HG02610 (cell line): ENCODE measurements at regions not wholly inside any gene's neighbourhood (a gene's known extent, or its start where the extent isn't known, plus 50 kb on each side); places are given as distances from the start of the nearest gene placed in this dataset.

Source experiments
- ATAC-seq: cut with Tn5 transposase; IDR thresholded peaks from one replicate; pipeline ENCODE4 v1.9.1; 2021; ENCODE audit warnings: mild to moderate bottlenecking, moderate library complexity; ENCODE audit not compliant: unreplicated experiment

DNA sequence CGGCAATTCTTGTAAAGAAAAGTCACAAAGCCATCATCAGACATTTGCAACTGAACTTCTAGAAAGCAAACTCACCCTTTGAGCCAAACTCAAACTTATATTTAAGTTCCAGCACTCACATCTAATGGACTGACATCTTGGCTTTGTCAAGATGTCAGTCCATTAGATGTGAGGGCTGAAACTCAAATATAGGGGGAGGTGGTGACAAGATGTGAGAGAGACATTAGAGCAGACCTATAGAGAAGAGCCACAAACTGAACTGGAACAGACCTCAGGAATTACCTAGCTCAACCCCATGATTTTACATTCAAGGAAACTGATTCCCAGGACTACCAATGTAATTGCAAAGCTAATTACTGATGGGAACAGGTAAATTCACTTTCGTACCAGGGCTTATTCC lies 543.8 kb downstream of the TNS1 start:
- ATAC-seq = no peak

DNA sequence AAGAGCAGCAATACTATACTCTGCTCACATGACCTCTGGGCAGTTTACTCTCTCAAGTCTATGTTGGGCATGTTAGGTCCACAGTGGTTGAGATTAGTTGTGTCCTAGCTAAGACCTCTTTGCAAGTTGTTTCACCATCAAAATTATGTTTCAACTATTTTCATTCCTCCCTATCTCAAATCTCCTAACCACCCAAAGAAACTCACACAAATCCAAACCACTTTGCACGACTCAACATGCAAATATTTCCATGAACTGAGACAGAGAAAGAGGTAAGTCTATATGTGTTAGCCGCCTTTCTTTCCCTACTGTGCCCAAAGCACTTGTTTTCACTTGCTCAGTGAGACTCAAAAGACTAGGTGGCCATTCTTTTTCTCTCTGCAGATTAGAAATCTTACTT lies 546.8 kb downstream of the TNS1 start:
- ATAC-seq = no peak

DNA sequence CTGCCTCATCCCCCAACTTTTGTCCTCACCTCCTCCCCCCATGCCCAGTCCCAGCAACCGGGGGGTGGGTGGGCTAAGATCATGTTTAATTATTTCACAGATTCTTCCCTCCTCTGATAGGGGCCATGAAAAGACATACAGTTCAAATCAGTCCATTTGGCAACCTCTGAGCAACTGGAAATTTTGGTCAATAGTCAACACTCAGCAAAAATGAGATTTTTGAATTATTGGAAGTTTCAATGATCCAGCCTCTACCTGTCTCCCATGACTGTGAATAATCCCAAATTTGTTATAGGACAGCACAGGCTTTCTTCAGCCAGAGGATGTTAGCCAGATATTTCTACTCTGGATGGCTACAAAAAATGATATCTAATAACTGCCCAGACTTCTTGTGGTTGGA lies 549.9 kb downstream of the TNS1 start:
- no peak for ATAC-seq

DNA sequence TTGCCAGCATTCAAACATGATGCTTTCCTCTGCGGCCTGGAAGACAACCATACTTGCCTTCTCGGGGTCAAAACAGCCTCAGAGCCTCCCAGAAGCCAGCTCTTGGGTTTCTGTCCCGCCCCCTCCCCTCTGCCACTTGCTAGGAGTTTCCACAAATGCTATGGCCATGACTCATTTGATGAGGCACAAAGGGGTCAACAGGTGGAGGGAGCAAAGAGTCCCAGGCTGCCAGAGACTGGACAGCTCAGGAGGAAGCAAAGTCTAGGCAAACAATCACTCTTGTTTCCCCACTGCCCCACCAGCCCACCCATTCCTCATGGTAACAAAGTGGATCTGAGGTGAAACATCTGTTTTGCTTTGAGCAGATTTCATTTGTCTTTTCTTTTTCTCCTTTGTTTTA lies 551.1 kb downstream of the TNS1 start:
- ATAC-seq = no peak

DNA sequence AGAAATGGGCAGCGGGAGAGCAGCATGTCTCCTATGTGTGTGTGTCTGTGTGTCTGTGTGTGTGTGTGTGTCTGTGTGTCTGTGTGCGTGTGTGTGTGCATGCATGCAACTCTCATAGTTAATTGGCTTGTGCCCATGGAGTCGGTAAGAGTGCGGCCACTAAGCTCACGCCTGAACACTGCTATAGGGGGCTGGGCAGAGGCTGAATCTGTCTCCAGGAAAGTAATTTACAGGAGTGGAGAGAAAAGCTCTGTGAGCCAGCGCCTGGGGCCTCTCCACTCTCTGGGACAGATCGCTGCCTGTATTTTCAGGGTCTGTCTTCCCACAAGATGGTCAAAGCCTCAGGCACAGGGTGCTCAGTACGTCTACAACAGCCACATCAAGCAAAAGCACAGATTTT lies 553.4 kb downstream of the TNS1 start:
- no peak for ATAC-seq

DNA sequence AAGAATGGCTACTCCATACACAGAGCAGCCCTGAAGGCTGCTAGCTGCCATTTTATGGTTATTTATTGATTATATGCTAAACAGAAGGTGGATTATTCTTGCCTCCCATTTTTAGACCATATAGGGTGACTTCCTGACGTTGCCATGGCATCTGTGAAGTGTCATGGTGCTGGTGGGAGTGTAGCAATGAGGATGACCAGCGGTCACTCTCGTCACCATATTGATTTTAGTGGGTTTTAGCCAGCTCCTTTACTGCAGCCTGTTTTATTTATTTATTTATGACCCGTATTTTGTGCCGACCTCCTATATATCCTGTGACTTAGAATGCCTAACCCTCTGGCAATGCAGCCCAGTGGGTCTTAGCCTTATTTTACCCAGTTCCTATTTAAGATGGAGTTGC lies 553.9 kb downstream of the TNS1 start:
- ATAC-seq = no peak

DNA sequence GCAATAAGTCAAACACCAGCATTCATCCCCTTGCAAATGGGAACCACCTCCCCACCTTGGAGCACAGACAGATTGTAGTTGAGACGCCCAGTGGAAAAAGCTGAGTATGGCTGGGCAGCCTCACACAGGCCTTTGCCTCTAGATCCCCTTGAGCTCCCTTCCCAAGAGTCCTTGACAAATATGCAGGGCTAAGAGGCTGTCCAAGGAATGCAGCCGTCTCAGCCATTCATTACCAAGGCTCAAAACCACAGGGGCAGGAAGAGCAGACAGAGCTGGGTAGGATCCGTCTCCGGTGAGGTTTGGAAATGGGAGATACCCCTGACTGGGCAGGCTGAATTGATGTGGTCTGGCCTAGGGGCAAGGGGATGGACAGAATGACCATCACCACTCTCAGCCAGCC lies 557.1 kb downstream of the TNS1 start:
- no peak for ATAC-seq

DNA sequence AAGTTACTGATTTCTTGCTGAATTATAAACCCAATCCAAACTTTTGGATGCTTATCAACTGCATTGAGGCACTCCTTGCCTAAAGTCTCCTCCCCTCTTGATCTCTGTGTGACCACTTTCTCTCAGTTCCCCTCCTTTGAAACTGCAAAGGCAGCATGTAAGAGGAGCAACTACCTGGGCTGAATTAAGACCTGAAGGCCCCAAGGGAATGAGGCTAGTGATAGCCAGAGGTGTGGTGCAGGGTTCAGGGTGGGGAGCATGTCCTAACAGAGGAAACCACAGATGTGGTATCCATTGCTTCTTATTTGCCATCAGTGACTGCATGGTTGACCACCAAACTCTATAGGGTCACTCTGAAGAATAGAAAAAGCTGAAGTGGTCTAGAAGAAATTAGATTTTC lies 557.9 kb downstream of the TNS1 start:
- peak; percentile 41 for ATAC-seq

DNA sequence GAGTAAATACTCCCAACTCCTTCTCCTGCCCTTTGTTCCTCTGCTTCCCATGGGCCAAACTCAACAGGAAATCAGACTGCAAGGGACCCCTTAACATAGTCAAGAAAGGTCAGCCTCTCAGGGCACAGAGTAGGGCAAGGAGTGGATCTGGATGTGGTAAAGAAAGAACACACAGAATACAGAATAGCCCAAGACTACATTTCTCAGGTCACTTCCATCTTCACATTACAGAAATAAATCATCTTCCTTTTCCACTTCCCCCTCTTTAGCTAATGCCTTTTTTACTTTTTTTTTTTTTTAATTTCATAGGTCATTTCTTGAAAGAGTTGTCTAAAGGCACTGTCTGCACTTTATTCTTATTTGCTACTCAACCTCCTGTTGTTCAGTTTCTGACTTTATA lies 558.3 kb downstream of the TNS1 start:
- no peak for ATAC-seq

DNA sequence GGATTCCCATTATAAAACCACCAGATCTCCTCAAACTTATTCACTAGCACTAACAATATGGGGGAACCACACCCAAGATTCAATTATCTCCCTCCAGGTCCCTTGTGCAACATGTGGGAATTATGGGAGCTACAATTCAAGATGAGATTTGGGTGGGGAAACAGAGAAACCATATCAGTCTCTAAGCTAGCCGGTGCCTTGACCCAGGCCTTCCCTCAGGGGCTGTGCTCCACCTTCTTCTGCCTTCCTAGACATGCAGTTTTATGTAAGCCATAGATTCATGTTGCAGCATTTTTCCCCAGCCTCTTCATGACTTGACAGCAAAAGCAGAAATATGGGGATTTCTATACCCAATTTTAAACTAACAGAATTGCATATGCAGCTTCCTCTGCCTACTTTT lies 559.2 kb downstream of the TNS1 start:
- ATAC-seq = no peak

DNA sequence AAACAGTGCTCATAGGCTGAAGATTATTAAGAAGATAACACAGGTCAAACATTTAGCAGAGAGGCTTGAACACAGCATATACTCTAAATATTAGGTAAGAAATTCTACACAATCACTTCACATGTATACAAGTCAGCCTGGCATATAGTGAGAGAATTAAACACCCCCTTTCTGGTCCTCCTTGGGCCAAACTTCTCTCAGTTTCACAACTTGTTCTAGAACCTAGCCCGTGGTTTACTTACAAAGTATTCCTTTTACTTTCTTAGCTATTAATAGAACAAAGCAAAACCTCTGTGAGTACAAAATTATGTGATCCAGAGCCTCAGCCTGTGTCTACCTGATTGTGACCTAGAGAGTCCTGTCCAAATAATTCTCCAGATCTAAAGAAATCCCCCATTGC lies 562.8 kb downstream of the TNS1 start:
- peak; percentile 75 for ATAC-seq

DNA sequence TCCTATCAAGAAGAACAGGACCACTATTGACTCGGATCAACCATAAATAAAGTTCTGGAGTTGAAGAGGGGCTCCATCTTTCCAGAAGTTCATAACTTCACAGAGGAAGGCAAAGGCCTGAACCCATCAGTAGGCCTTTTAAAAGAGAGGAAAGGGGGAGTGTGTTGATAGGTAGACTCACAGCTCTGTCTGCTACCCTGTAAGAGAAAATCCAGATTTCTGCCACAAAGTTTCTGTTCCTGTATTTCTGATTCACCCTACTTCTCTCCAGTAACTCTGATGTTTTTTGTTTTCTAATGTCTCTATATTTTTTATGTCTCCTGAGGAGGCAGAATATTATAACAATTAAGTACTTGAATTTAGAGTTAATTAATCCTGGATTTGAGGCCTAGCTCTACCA lies 564.0 kb downstream of the TNS1 start:
- ATAC-seq = no peak

DNA sequence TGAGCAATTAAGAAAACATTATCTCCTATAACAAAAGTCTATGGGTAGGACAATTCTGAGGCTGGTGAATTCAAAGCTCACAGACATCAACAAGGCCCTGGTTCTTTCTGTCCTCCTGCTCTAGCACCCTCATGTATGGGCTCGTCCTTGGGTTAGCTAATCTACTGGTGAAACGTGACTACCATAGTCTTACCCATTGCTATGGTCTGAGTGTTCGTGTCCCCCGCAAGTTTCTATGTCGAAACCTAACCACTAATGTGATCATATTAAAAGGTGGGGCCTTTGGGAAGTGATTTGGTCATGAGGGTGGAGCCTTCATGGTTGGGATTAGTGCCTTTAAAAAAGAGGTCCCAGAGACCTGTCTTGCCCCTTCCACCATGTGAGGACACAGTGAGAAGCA lies 564.7 kb downstream of the TNS1 start:
- ATAC-seq = no peak

DNA sequence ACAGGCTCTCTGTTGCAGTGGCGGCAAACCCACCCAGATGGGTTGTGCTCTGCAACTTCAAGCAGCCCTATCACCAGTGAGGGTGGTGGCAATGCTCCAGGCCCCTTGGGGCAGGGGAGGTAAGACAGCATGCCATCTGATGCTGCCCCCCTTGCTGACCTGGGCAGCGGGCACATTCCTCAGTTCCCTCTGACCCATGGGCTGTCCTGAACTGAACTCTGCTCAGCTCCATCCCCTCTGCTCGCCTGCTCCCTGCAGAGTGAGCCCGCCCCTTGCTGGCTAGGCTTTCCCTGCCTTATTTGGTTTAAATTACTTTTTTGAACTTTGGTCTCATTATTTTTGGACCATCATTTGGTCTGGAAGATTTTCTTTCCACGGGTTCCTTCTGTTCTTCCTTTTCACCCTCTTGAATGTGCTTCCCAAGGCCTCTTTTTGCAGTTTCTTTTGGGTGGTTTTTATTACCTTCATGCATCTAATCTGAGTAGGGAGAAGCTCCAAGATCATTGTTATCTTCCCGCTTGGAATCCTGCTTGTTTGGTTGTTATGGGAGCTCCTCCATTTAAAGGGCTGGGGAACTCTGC lies 565.4 kb downstream of the TNS1 start:
- ATAC-seq = no peak

DNA sequence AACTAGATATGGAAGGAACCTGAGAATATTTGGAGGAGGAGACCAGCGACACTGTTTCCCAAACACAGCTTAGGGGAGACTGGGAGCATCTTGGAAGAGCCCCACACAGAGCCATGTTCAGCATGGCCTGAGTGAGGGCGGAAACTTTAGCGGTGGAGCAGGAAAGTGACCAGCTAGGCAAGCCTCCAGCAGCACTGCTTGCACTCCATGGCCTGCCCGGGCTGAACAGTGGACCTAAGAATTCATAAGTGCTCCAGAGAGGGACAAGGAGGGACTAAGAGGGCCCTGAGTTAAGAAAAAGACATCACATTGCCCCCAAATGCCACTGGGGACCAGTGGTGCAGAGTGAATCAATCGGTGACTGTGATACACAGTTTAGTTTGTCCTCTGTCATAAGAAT lies 566.4 kb downstream of the TNS1 start:
- no peak for ATAC-seq

DNA sequence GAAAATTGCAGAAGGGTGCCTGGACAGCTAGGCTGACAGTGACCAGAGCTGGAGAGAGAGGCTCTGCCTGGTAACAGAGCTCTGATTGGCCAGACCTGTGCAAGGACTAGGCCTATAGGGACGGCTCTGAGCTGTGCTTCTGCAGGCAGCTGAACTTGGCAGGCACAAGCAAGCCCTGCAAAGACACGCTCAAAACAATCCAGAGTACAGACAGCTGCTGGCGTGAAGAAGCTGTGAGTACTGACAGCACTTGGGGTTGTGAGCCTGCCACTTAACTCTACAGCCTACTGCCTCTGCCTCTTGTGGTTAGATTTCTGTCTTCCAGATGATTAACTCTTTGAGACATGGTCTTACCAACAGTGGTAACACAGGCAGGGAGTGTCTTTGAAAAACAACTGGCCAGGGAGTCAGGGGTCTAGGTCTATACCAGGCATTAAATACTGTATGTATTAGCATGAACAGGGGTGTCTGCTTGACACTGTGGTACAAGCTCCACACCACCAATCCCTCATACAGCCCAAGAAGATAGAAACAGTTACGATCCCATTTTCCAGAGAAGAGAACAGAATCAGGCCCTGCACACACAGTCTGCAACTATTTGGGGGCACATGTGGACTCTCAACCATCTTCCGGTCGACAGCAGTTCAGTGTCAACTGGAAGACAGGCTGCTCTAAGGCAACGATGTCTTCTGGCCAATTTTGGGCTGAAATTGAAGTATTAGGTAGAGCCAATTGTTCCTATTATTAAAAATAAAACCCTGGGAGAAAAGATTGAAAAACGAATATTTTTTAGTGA lies 568.4 kb downstream of the TNS1 start:
- ATAC-seq = peak; percentile 99

DNA sequence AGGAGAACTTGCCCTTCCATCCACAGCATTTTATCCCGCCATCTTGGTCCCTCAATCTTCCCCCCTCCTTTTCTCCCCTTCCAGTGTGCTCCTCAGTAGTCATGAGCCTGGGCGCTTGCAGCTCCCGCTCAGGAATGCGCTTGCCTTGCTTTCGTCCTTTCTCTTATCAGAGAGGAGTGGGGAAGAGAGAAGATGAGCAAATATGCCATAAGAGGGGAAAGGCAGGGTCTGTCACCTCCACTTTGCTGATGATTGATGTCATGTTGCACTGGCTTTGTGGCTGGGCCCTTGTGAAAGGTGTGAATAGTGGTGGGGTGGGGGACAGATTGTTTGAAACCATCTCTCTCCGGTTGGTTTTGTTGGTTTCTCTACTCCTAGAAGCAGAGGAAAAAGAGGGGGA lies 569.3 kb downstream of the TNS1 start:
- ATAC-seq = no peak

DNA sequence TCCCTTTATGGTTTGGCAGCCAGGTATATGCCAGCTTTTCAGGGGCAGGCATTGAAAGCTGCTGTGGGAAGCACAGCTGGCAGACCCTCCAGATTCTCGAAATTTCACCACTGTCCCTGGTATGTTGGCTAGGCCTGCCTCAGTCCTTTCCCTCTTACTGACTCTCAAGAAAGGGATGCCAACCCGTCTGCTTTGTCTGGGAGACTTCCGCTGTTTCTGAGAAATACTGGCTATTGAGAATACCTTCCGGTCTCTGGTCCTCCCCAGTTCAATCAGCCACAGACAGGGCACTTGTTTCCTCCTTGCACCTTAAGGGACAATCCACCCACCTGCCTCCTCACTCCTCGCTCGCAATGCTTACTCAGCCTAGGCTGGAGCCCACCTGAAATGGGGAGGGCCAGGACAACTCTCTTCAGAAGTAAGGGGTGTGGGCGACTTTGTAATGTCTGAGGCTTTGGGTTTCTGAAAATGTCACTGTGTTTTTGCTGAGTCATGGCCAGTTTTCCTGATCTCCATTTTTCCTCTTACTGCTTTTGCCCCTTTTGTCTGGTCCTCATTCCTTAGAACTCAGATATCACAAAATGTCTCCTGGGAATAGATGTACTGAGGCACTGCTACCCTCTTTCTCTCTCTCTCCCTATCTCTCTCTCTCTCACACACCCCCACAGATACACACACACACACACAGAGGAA lies 571.1 kb downstream of the TNS1 start:
- no peak for ATAC-seq

DNA sequence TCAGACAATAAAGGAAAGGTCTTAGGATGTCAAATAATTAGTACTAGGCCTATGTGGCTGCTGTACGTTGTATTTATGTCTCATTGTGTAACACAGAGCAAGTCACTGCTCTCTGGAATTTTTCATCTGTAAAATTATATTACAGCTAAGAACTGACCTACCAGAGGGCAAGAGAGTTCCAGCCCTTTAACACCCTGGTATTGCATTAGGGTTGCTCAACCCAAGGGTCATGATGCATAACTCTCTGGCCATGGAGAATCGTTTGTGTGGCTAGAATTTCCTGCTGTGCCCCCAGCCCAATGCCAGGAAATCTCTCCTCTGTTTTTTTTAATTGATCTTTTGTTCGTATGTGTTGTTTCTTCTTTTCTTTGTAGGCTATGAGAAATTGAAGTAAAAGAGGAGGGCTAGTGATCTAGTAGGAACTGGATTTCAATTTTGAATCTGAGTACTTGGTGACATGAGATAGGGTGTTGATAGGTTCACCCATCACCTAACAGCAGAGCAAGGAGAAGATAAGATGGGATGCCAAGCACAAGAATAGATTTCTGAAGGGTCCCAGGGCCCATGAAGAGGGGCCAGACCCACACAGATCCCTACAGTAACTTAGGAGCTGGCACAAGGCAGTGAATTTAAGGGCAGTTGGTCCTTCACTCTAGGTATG lies 571.2 kb upstream of the TNP1 start:
- no peak for ATAC-seq

DNA sequence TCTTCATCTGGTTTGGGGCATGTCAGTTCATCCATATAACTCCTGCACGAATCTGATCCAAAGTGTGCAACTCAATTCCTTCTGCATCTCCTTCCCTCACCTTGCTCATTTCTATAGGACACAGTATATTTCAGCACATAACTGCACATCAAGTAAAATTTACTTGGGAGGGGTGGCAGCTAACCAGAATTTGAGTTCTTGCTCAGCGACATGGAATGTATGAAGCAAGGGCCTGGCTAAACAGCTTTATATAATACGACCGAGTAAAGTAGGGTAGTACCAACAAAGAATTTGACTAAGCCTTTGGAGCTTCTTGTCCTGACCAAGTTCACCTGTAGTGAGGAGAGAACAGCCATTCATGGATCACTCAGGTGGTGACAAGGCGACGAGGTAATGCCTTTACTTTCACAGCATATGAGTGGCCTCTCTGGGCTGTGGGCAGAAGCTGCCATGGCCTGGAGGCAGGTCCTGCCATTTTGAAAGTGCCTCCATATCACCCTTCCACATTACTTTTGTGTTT lies 570.2 kb upstream of the TNP1 start:
- ATAC-seq = no peak

DNA sequence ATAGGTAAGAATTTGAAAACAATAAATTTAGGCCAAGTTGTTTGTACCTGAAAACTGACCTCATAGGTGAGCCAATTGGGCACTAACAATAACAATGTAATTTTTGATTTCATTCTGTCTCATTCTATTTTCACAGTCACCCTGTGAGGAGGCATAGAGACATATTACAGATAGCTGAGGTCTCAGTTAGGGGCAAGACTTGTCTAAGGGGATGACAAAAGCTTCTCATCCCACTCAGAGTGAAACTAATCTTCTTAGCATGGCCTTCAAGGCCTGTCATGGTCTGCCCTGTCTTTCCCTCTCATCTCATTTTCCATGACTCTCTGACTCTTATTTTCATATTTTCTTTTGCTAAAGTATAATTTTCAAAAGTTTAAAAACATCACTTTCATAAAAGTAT lies 562.0 kb upstream of the TNP1 start:
- ATAC-seq = no peak

DNA sequence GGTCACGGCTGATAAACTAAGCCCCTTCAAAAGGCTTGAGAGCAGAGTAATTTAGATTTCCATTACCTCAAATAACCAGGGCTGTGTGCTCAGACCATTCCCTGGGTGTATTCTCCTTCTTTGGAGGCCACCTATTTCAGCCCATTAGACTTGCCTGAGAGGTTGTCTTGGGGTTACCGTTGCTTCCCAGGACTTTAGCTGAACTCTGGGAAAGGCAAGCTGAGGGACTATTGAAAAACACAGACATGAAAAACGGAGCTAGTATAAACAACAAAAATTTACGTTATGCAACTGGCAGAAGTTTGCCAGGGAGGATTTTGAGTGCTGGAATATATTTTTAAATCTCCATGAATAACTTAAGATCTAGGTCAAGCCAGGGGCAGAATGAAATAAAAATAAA lies 561.0 kb upstream of the TNP1 start:
- ATAC-seq = no peak
